H9 (cell line): ENCODE measurements at regions not wholly inside any gene's neighbourhood (a gene's known extent, or its start where the extent isn't known, plus 50 kb on each side); places are given as distances from the start of the nearest gene placed in this dataset.

ENCODE experiments used
- DNase-seq: peaks from one replicate; pipeline ENCODE4 v3.0.0-alpha.2; 2017
- H2AFZ ChIP-seq: one replicate; pipeline ENCODE4 v1.6.1; 2013; ENCODE audit warnings: mild to moderate bottlenecking, low read length, control low read depth, moderate library complexity
- H2AK5ac ChIP-seq: 2 replicates; pipeline ENCODE4 v1.6.1; 2013; ENCODE audit warnings: low read length, control low read depth, mixed read lengths; ENCODE audit not compliant: insufficient read length
- H2BK120ac ChIP-seq: one replicate; pipeline ENCODE4 v1.6.1; 2013; ENCODE audit warnings: low read depth, mild to moderate bottlenecking, low read length, control low read depth, inconsistent platforms; ENCODE audit not compliant: poor library complexity, severe bottlenecking
- H2BK12ac ChIP-seq: 2 replicates; pipeline ENCODE4 v1.6.1; 2013; ENCODE audit warnings: low read length, control low read depth, mixed read lengths, low read depth; ENCODE audit not compliant: insufficient read length
- H2BK15ac ChIP-seq: 2 replicates; pipeline ENCODE4 v1.6.1; 2013; ENCODE audit warnings: low read depth, low read length, control low read depth
- H2BK20ac ChIP-seq: one replicate; pipeline ENCODE4 v1.6.1; 2013; ENCODE audit warnings: low read depth, mild to moderate bottlenecking, low read length, control low read depth, inconsistent platforms; ENCODE audit not compliant: poor library complexity, severe bottlenecking
- H2BK5ac ChIP-seq: 2 replicates; pipeline ENCODE4 v1.6.1; 2013; ENCODE audit warnings: low read length, control low read depth, mixed read lengths; ENCODE audit not compliant: insufficient read length
- H3K14ac ChIP-seq: 2 replicates; pipeline ENCODE4 v1.6.1; 2013; ENCODE audit warnings: low read length, control low read depth; ENCODE audit not compliant: insufficient read depth
- H3K18ac ChIP-seq: 2 replicates; pipeline ENCODE4 v1.6.1; 2013; ENCODE audit warnings: low read depth, mild to moderate bottlenecking, mixed read lengths, low read length, control low read depth; ENCODE audit not compliant: insufficient read length
- H3K23ac ChIP-seq: 2 replicates; pipeline ENCODE4 v1.6.1; 2013; ENCODE audit warnings: low read length, control low read depth, mixed read lengths, low read depth; ENCODE audit not compliant: insufficient read length
- H3K23me2 ChIP-seq: 2 replicates; pipeline ENCODE4 v1.6.1; 2013; ENCODE audit warnings: low read depth, mild to moderate bottlenecking, mixed read lengths, low read length, control low read depth; ENCODE audit not compliant: insufficient read length, poor library complexity, severe bottlenecking
- H3K27ac ChIP-seq: 2 replicates; pipeline ENCODE4 v1.5.1; 2013; ENCODE audit warnings: low read length, control low read depth, mixed read lengths, low read depth; ENCODE audit not compliant: insufficient read length
- H3K27me3 ChIP-seq: 2 replicates; pipeline ENCODE4 v1.6.1; 2013; ENCODE audit warnings: low read length, control low read depth, inconsistent platforms; ENCODE audit not compliant: insufficient read depth
- H3K4ac ChIP-seq: 2 replicates; pipeline ENCODE4 v1.6.1; 2013; ENCODE audit warnings: low read depth, mild to moderate bottlenecking, control low read depth, inconsistent platforms, low read length, moderate library complexity
- H3K4me1 ChIP-seq: 2 replicates; pipeline ENCODE4 v1.6.1; 2013; ENCODE audit warnings: low read length, control low read depth, inconsistent platforms; ENCODE audit not compliant: insufficient read depth
- H3K4me2 ChIP-seq: 2 replicates; pipeline ENCODE4 v1.6.1; 2013; ENCODE audit warnings: low read length, control low read depth, mixed read lengths; ENCODE audit not compliant: insufficient read length, insufficient read depth
- H3K56ac ChIP-seq: 2 replicates; pipeline ENCODE4 v1.6.1; 2013; ENCODE audit warnings: low read depth, mild to moderate bottlenecking, mixed read lengths, low read length, control low read depth; ENCODE audit not compliant: insufficient read length
- H3K79me1 ChIP-seq: 2 replicates; pipeline ENCODE4 v1.6.1; 2013; ENCODE audit warnings: low read depth, mild to moderate bottlenecking, moderate library complexity, low read length, control low read depth, inconsistent platforms; ENCODE audit not compliant: insufficient read depth, poor library complexity, severe bottlenecking
- H3K79me2 ChIP-seq: 2 replicates; pipeline ENCODE4 v1.6.1; 2013; ENCODE audit warnings: low read length, control low read depth, inconsistent platforms; ENCODE audit not compliant: insufficient read depth
- H3K9ac ChIP-seq: 2 replicates; pipeline ENCODE4 v1.6.1; 2013; ENCODE audit warnings: low read length, control low read depth, mixed read lengths; ENCODE audit not compliant: insufficient read length; ENCODE audit errors: extremely low read depth
- H3K9me3 ChIP-seq: one replicate; pipeline ENCODE4 v1.6.1; 2013; ENCODE audit warnings: low read depth, low read length, inconsistent platforms; ENCODE audit not compliant: control insufficient read depth
- H3T11ph ChIP-seq: one replicate; pipeline ENCODE4 v1.6.1; 2013; ENCODE audit warnings: mild to moderate bottlenecking, low read length, control low read depth, inconsistent platforms
- H4K20me1 ChIP-seq: one replicate; pipeline ENCODE4 v1.6.1; 2013; ENCODE audit not compliant: control insufficient read depth, insufficient read length, insufficient read depth
- H4K5ac ChIP-seq: 2 replicates; pipeline ENCODE4 v1.6.1; 2013; ENCODE audit warnings: low read depth, mild to moderate bottlenecking, mixed read lengths, low read length, control low read depth; ENCODE audit not compliant: insufficient read length
- H4K8ac ChIP-seq: replicated peaks from 2 replicates; pipeline ENCODE4 v1.6.1; 2013; ENCODE audit warnings: low read length, control low read depth, mixed read lengths, low read depth; ENCODE audit not compliant: insufficient read length
- H4K91ac ChIP-seq: 2 replicates; pipeline ENCODE4 v1.6.1; 2013; ENCODE audit warnings: low read depth, mild to moderate bottlenecking, moderate library complexity, mixed read lengths, low read length, control low read depth; ENCODE audit not compliant: insufficient read length
- H3K27ac Mint-ChIP-seq, 3 experiments: 2 replicates in 2 of 3; 3 replicates in 1 of 3; pipeline ENCODE4 v1.8.0; 2020 to 2021; ENCODE audit warnings: mixed read lengths in 3 of 3, mild to moderate bottlenecking in 1 of 3, moderate library complexity in 1 of 3
- H3K27me3 Mint-ChIP-seq: 2 replicates; pipeline ENCODE4 v1.8.0; 2021; ENCODE audit warnings: low read depth, mild to moderate bottlenecking, moderate library complexity, mixed read lengths
- H3K36me3 Mint-ChIP-seq, 3 experiments: 2 replicates in 2 of 3; 3 replicates in 1 of 3; pipeline ENCODE4 v1.8.0; 2020 to 2021; ENCODE audit warnings: low read depth in 3 of 3, mixed read lengths in 3 of 3; ENCODE audit not compliant: insufficient read depth in 1 of 3
- H3K4me1 Mint-ChIP-seq, 2 experiments: 2 replicates each; pipeline ENCODE4 v1.8.0; 2020; ENCODE audit warnings: mixed read lengths in 2 of 2
- H3K4me3 Mint-ChIP-seq, 2 experiments: 2 replicates in 1 of 2; 3 replicates in 1 of 2; pipeline ENCODE4 v1.8.0; 2020 to 2021; ENCODE audit warnings: mild to moderate bottlenecking in 2 of 2, mixed read lengths in 2 of 2, moderate library complexity in 1 of 2
- H3K9me3 Mint-ChIP-seq, 2 experiments: 2 replicates in 1 of 2; 3 replicates in 1 of 2; pipeline ENCODE4 v1.8.0; 2020; ENCODE audit warnings: mild to moderate bottlenecking in 2 of 2, mixed read lengths in 2 of 2, moderate library complexity in 1 of 2
- CTCF ChIP-seq: fragments of 200-600 bp; sonication (generic); conservative IDR thresholded peaks from 3 replicates; pipeline ENCODE4 v1.8.0; 2021; ENCODE audit warnings: antibody characterized with exemption, mild to moderate bottlenecking
- WGBS: extraction: QIAGEN DNeasy Blood & Tissue Kit; methylation state at CpG from one replicate; pipeline ENCODE4 v1.1.7; 2013; ENCODE audit warnings: missing lambda C conversion rate, low lambda C conversion rate, mixed read lengths; ENCODE audit not compliant: insufficient read length; ENCODE audit errors: extremely low coverage; 5-methylcytosine and 5-hydroxymethylcytosine counted together

GRCh38 chr10:58010073-58010702 lies 257.5 kb downstream of the IPMK start:
- Histone ChIP-seq H3K23me2 (no peaks in the 10 kb centered on the region), H4K5ac (no peak overlapping the region), H4K20me1 (no peaks in the 10 kb centered on the region), H2BK120ac (no peak overlapping the region), H4K8ac (no peak overlapping the region), H3K18ac (no peak overlapping the region), H2AFZ (no peak overlapping the region), H2BK20ac (no peak overlapping the region), H3K4ac (no peak overlapping the region), H2AK5ac (no peak overlapping the region), H2BK5ac (no peak overlapping the region), H3K79me1 (no peaks in the 10 kb centered on the region), H3K27ac (no peak overlapping the region), H3K14ac (no peak overlapping the region), H2BK15ac (no peak overlapping the region), H3K9ac (no peak overlapping the region), H3K79me2 (no peaks in the 10 kb centered on the region), H3K4me2 (no peak overlapping the region), H3K4me1 (no peaks in the 10 kb centered on the region; the same call in 1 of the 2 replicates), H3K9me3 (no peaks in the 10 kb centered on the region), H3K56ac (no peak overlapping the region), H3K23ac (no peak overlapping the region), H3T11ph (no peak overlapping the region), H3K27me3 (no peaks in the 10 kb centered on the region), H4K91ac (no peak overlapping the region), H2BK12ac (no peak overlapping the region)
- TF ChIP-seq CTCF, result no peak
- H3K27ac Mint-ChIP-seq, result peak overlapping the region; percentile 5 to 70 (median 31); a peak in 3 of 7 replicates
- no peaks in the 10 kb centered on the region; the same call in 1 of the 2 replicates for H3K27me3 Mint-ChIP-seq
- peaks cover 0 to 4% (median 0%) of the 10 kb centered on the region in 3 experiments; a peak in 5 of 7 replicates for H3K36me3 Mint-ChIP-seq
- no peak overlapping the region for H3K4me3 Mint-ChIP-seq
- peaks cover 4% of the 10 kb centered on the region in 2 experiments; a peak in 3 of 5 replicates for H3K9me3 Mint-ChIP-seq
- no peak for DNase-seq
- WGBS, result no CpG with 5 or more reads among the region's 5 CpGs
- H3K4me1 Mint-ChIP-seq, result peaks cover 22 to 27% of the 10 kb centered on the region in 2 experiments
